ENCODE measurements at regions not wholly inside any gene's neighbourhood (a gene's known extent, or its start where the extent isn't known, plus 50 kb on each side); places are given as distances from the start of the nearest gene placed in this dataset.

- TF ChIP-seq POLR2A (IDR thresholded peaks at IDR 0.05) (no peak), CTCF (IDR thresholded peaks at IDR 0.05) (no peak)
Measured at GRCh38 chr3:124535306-124535705, 194.9 kb upstream of the UMPS start.
